Body of pancreas (tissue), 4 donors: ENCODE measurements at regions not wholly inside any gene's neighbourhood (a gene's known extent, or its start where the extent isn't known, plus 50 kb on each side); places are given as distances from the start of the nearest gene placed in this dataset.

Experiments used
- POLR2A ChIP-seq, 3 donors: fragments of 450-650 bp; IDR thresholded peaks; one replicate each; pipeline ENCODE4 v1.6.1; 2016; ENCODE audit warnings: antibody characterized with exemption in 3 of 3, mild to moderate bottlenecking in 2 of 3
- TF ChIP-seq, protein P1 (sequence below), 7 experiments: fragments of 450-650 bp in 4 of 7; fragments of 200-600 bp in 3 of 7; sonication (generic) in 3 of 7; IDR thresholded peaks; one replicate each; pipeline ENCODE4 v1.5.1; 2016 to 2019; ENCODE audit warnings: antibody characterized with exemption in 7 of 7

DNA sequence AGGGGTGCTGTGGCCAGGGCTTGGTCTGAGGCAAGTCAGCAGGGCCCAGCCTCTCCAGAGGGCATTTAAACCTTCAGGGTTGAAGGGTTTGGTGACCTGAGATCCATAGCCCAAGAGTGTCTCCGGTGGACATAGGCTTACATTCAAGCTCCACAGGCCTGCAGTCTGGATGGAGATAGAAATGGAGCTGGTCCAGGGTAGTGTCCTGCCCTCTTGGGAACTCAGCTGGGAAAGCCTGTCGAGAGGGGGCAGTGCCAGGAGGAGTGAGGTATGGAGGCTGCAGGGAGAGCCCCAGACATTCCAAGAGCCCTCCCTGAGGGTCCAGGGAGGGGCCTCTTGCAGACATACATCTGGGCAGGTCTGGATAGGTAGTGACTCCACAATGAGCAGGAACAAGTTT, 177.0 kb upstream of the MVB12B start:
- TF ChIP-seq, protein P1, sequence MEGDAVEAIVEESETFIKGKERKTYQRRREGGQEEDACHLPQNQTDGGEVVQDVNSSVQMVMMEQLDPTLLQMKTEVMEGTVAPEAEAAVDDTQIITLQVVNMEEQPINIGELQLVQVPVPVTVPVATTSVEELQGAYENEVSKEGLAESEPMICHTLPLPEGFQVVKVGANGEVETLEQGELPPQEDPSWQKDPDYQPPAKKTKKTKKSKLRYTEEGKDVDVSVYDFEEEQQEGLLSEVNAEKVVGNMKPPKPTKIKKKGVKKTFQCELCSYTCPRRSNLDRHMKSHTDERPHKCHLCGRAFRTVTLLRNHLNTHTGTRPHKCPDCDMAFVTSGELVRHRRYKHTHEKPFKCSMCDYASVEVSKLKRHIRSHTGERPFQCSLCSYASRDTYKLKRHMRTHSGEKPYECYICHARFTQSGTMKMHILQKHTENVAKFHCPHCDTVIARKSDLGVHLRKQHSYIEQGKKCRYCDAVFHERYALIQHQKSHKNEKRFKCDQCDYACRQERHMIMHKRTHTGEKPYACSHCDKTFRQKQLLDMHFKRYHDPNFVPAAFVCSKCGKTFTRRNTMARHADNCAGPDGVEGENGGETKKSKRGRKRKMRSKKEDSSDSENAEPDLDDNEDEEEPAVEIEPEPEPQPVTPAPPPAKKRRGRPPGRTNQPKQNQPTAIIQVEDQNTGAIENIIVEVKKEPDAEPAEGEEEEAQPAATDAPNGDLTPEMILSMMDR (IDR thresholded peaks at IDR 0.05): no peak
- TF ChIP-seq POLR2A (IDR thresholded peaks at IDR 0.05): no peak
